HEK293T (cell line): ENCODE measurements at regions not wholly inside any gene's neighbourhood (a gene's known extent, or its start where the extent isn't known, plus 50 kb on each side); places are given as distances from the start of the nearest gene placed in this dataset.

ENCODE experiments used
- CTCF ChIA-PET: fragments of 350-600 bp; formaldehyde crosslinking; extraction: SDS; loops from one replicate; lab custom pipeline; 2021; ENCODE audit warnings: antibody characterized with exemption, inconsistent platforms; lab: Yijun Ruan, JAX
- POLR2A ChIA-PET: fragments of 350-600 bp; formaldehyde crosslinking; extraction: SDS; loops from one replicate; lab custom pipeline; 2020; ENCODE audit warnings: antibody characterized with exemption, inconsistent platforms; lab: Yijun Ruan, JAX
- DNase-seq: peaks from one replicate; pipeline ENCODE4 v3.0.0; 2012; ENCODE audit warnings: mixed read lengths; ENCODE audit errors: extremely low spot score
- ARNT ChIP-seq: fragments of 450-650 bp; IDR thresholded peaks from 2 replicates; pipeline ENCODE4 v1.6.1; 2017; ENCODE audit warnings: mild to moderate bottlenecking
- BHLHE40 ChIP-seq: fragments of 450-650 bp; IDR thresholded peaks from 2 replicates; pipeline ENCODE4 v1.6.1; 2016; ENCODE audit warnings: mild to moderate bottlenecking, moderate library complexity, borderline replicate concordance
- CTBP1 ChIP-seq: fragments of 450-650 bp; IDR thresholded peaks from 2 replicates; pipeline ENCODE4 v1.6.1; 2016; ENCODE audit warnings: borderline replicate concordance
- ELF4 ChIP-seq: fragments of 450-650 bp; IDR thresholded peaks from 2 replicates; pipeline ENCODE4 v1.6.1; 2017; ENCODE audit warnings: antibody characterized with exemption
- FOXA1 ChIP-seq: fragments of 450-650 bp; IDR thresholded peaks from 2 replicates; pipeline ENCODE4 v1.6.1; 2016; ENCODE audit warnings: mild to moderate bottlenecking
- FOXK2 ChIP-seq: fragments of 450-650 bp; IDR thresholded peaks from 2 replicates; pipeline ENCODE4 v1.6.1; 2016; ENCODE audit warnings: mild to moderate bottlenecking
- FOXM1 ChIP-seq: fragments of 450-650 bp; IDR thresholded peaks from 2 replicates; pipeline ENCODE4 v1.6.1; 2017; ENCODE audit warnings: mild to moderate bottlenecking, borderline replicate concordance
- HDGF ChIP-seq: fragments of 450-650 bp; IDR thresholded peaks from 2 replicates; pipeline ENCODE4 v1.6.1; 2017; ENCODE audit warnings: antibody characterized with exemption, borderline replicate concordance
- L3MBTL2 ChIP-seq: fragments of 450-650 bp; conservative IDR thresholded peaks from 2 replicates; pipeline ENCODE4 v1.6.1; 2016; ENCODE audit warnings: mild to moderate bottlenecking
- LEF1 ChIP-seq: fragments of 450-650 bp; IDR thresholded peaks from 2 replicates; pipeline ENCODE4 v1.6.1; 2017; ENCODE audit warnings: mild to moderate bottlenecking, borderline replicate concordance
- NFRKB ChIP-seq: fragments of 450-650 bp; IDR thresholded peaks from 2 replicates; pipeline ENCODE4 v1.6.1; 2016; ENCODE audit warnings: mild to moderate bottlenecking, moderate library complexity
- SP1 ChIP-seq: fragments of 450-650 bp; IDR thresholded peaks from 2 replicates; pipeline ENCODE4 v1.6.1; 2017
- SUZ12 ChIP-seq: fragments of 450-650 bp; IDR thresholded peaks from 2 replicates; pipeline ENCODE4 v1.6.1; 2016; ENCODE audit warnings: mild to moderate bottlenecking
- TARDBP ChIP-seq: fragments of 450-650 bp; IDR thresholded peaks from 2 replicates; pipeline ENCODE4 v1.6.1; 2016
- ZNF384 ChIP-seq: fragments of 450-650 bp; IDR thresholded peaks from 2 replicates; pipeline ENCODE4 v1.6.1; 2016
- TF ChIP-seq, protein P1 (sequence below): fragments of 450-650 bp; IDR thresholded peaks from 2 replicates; pipeline ENCODE4 v1.6.1; 2016

DNA sequence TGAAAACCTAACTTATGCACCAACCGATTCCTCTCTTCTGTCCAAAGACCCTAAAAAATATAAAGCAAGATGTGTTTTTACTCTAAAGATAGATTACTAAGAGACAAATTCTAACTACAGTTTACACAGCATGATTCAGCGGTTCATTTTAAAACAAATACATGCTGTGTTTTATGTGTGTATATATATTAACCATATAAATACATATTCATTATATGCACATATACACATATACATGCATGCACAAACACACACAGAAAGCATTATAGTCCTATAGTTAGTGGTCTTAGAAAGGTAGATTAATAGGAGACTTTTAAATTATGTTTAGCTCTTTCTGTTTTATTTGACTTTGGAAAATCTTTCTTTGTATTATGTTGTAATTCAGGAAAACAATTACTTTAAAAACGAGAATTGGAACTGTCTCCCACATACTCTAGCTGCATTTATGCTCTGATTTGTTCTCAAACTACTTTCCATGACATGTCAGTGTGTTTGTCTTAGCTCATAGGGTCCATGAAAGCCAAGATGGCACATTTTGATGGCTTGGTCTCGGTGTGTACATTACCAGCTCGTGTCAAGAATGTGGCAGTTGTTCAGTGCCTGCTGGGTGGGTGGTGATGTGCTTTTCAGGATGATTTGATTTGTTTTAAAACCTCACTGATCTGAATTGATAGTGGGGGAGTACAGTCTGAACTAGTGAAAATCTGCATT lies 548.8 kb upstream of the SALL1 start:
- CTCF ChIA-PET, result no interaction called here
- TF ChIP-seq NFRKB, result no peak
- TF ChIP-seq LEF1, result no peak
- no peak for TF ChIP-seq TARDBP
- no peak for TF ChIP-seq FOXA1
- no peak for TF ChIP-seq HDGF
- TF ChIP-seq ARNT, result no peak
- no peak for TF ChIP-seq L3MBTL2
- no peak for TF ChIP-seq SUZ12
- TF ChIP-seq FOXM1, result no peak
- no peak for TF ChIP-seq ELF4
- POLR2A ChIA-PET, result no interaction called here
- DNase-seq, result no peak

DNA sequence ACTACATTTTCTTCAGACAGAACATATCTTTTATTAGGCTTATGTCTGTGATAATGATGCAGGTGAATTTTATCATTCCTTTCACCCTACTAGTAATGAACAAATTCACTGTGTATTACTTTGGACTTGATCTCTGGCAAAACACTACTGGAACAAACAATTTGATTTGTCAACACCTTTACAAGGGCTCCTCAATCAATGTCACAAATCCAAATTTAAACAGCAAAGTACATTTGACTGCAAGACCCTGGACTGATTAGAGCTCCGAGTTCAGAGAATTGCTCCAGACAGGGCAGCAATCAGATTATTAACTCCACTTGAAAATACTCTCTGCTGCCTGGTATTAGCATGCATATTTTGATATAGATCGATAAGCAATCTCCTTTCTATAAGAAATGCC lies 547.6 kb upstream of the SALL1 start:
- DNase-seq, result no peak
- TF ChIP-seq ZNF384 (no peak), LEF1 (no peak)
- ChIA-PET CTCF (no interaction called here), POLR2A (no interaction called here)

DNA sequence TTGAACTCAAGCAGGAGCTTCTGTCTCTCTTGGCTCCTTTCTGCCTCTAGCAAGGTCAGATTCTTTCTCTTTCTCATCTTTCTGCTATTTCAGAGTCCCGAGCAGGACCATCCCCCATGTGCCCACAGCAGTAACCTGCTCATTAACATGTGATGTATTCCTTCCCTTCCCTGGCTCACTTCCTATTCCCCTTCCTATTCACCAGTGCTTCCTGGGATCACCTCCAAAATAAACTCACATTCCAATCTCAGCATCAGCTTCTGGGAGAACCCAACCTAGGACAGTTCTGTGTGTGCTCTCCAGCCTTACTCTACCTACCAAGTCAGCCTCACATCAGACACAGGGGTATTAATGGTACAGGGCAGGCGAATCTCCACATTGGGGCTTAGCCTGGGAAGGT lies 546.4 kb upstream of the SALL1 start:
- POLR2A ChIA-PET, result no interaction called here
- TF ChIP-seq ARNT, result no peak
- TF ChIP-seq TARDBP, result no peak
- no peak for TF ChIP-seq NFRKB
- no peak for TF ChIP-seq LEF1
- TF ChIP-seq SP1, result no peak
- TF ChIP-seq, protein P1, sequence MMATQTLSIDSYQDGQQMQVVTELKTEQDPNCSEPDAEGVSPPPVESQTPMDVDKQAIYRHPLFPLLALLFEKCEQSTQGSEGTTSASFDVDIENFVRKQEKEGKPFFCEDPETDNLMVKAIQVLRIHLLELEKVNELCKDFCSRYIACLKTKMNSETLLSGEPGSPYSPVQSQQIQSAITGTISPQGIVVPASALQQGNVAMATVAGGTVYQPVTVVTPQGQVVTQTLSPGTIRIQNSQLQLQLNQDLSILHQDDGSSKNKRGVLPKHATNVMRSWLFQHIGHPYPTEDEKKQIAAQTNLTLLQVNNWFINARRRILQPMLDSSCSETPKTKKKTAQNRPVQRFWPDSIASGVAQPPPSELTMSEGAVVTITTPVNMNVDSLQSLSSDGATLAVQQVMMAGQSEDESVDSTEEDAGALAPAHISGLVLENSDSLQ, result no peak
- no peak for TF ChIP-seq FOXK2
- no peak for TF ChIP-seq CTBP1
- CTCF ChIA-PET, result no interaction called here
- no peak for DNase-seq

DNA sequence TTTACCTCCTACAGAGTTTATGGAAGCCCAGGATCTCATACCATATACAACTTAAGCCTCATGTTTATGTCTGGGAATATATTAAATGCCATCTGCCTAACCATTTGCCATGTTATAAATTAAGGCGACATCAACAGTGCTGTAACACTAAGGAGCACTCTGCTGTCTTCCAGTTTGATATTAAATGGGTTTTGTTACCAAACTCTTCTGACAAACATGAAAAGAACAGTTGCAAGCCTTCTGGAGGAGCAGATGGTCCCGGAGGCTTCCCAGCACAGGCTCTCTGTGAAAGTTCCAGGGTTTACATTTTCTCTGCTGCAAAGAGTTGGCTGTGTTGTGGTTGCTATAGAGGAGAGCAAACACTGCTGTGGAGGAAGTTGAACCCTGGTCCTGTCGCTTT lies 545.3 kb upstream of the SALL1 start:
- CTCF ChIA-PET, result no interaction called here

DNA sequence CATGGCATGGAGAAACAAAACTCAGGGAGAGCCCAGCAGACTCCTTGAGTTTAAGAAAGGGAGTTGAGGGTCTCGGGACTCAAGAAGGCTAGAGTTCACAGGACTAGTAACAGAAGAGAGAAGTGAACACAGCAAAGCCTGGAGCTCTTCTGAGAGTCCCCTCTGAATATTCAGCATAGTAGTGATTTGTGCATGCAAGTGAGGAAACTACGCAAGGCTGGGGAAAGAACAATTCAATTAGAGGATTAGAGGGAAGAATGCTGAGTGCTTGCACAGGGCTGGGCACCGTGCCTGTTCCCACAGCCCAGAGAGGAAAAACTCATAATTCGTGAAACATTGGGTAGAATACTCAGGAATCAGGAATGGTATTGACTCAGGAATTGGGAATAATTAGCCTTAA lies 540.0 kb upstream of the SALL1 start:
- TF ChIP-seq TARDBP (no peak), LEF1 (no peak), BHLHE40 (no peak), ZNF384 (no peak), ELF4 (no peak), NFRKB (no peak), CTBP1 (no peak), FOXA1 (no peak), FOXK2 (no peak), ARNT (no peak), FOXM1 (no peak), SP1 (no peak), SUZ12 (no peak)
- TF ChIP-seq, protein P1, result no peak

More for the DNA sequence above, 545.3 kb upstream of the SALL1 start:
- TF ChIP-seq, protein P1, result no peak
- no peak for TF ChIP-seq HDGF
- POLR2A ChIA-PET, result no interaction called here
- no peak for DNase-seq

DNA sequence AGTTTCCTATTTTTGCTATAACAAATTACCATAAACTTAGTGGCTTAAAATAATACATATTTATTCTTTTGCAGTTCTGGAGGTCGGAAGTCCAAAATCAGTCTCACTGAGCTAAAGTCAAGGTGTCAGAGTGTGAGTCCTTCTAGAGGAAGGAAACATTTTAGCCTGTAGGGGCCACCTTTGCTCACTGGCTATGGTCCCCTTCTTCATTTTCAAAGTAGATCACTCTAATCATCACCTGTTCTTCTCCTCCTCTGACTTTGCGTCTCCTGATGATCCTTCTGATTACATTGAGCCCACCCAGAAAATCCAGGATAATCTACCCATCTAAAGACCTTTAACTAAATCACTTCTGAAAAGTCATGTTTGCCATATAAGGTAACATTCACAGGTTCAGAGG lies 534.4 kb upstream of the SALL1 start:
- TF ChIP-seq TARDBP (no peak), L3MBTL2 (no peak), CTBP1 (no peak)
- CTCF ChIA-PET, result no interaction called here
- POLR2A ChIA-PET, result no interaction called here
- DNase-seq, result no peak

More for the DNA sequence above, 540.0 kb upstream of the SALL1 start:
- ChIA-PET POLR2A (no interaction called here), CTCF (no interaction called here)
- DNase-seq, result no peak

DNA sequence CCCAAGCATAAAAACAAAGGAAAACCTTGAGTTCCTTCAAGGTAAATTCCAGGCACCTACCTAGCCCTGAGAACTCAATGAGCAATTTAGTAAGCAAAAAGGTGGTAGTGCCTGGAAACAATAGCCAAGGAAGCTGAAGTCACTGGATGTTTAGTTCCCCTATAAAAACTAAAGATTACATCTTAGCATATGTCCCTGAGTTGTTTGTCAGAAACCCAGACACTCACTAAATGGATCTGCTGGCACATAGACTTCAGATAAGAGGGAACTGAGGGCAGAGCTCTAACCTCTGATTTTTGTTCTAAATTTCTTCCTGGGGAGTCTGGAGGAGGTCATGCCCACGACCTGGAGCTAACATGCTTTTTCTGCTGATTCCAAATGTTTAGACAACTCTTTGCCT lies 532.8 kb upstream of the SALL1 start:
- POLR2A ChIA-PET, result no interaction called here
- DNase-seq, result no peak
- TF ChIP-seq ELF4 (no peak), BHLHE40 (no peak), ZNF384 (no peak), HDGF (no peak), LEF1 (no peak), FOXK2 (no peak), ARNT (no peak), CTBP1 (no peak), TARDBP (no peak), NFRKB (no peak), SP1 (no peak), L3MBTL2 (no peak), FOXA1 (no peak), SUZ12 (no peak), FOXM1 (no peak)
- TF ChIP-seq, protein P1, result no peak
- CTCF ChIA-PET, result interaction anchor here (0.6 kb wide), 1 partner anchor 100 kb away, joined by 3 read pairs; no protein-coding TSS in a partner anchor
